ENCODE measurements at regions not wholly inside any gene's neighbourhood (a gene's known extent, or its start where the extent isn't known, plus 50 kb on each side); places are given as distances from the start of the nearest gene placed in this dataset.

DNA sequence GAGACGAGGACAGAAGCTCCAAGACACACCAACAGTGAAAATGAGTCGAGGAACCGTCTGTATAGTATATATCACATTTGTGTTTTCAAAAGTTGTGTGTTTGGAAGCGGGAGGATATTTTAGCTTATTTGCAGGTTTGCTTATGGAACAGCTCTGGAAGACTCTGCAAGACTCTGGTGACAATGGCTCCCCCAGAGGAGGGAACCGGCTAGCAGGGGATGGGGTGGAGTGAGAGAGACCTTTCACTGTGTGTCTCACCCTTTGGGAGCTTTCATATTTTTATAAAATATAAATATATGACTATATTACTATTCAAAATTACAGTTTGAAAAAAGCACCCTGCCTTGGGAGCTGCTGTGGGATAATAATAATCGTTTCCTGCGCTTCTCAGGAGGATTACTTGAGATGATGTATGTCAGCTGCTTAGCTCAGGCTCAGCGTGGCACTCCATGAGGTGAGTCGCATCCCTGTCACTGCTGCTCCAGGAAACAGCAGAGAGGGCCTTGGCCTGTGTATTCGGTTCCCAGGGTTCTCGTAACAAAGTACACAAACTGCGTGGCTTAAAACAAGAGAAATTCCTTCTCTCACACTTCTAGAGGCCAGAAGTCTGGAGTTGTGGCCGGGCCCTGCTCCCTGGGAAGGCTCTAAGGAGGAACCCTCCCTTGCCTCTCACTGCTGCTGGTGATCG lies 183.9 kb downstream of the FAM43A start:
- TF ChIP-seq RAD21 (IDR thresholded peaks at IDR 0.05; ENCODE audit: low read depth): no peak
- TF ChIP-seq TEAD4 (IDR thresholded peaks at IDR 0.05): no peak
- TF ChIP-seq CEBPB (IDR thresholded peaks at IDR 0.05): no peak
- TF ChIP-seq, protein P1, sequence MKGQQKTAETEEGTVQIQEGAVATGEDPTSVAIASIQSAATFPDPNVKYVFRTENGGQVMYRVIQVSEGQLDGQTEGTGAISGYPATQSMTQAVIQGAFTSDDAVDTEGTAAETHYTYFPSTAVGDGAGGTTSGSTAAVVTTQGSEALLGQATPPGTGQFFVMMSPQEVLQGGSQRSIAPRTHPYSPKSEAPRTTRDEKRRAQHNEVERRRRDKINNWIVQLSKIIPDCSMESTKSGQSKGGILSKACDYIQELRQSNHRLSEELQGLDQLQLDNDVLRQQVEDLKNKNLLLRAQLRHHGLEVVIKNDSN (IDR thresholded peaks at IDR 0.05): no peak
- TF ChIP-seq FOXM1 (IDR thresholded peaks at IDR 0.05; ENCODE audit: borderline replicate concordance, low read depth): no peak
- TF ChIP-seq, protein P2, sequence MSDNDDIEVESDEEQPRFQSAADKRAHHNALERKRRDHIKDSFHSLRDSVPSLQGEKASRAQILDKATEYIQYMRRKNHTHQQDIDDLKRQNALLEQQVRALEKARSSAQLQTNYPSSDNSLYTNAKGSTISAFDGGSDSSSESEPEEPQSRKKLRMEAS (IDR thresholded peaks at IDR 0.05): no peak
- TF ChIP-seq, protein P3, sequence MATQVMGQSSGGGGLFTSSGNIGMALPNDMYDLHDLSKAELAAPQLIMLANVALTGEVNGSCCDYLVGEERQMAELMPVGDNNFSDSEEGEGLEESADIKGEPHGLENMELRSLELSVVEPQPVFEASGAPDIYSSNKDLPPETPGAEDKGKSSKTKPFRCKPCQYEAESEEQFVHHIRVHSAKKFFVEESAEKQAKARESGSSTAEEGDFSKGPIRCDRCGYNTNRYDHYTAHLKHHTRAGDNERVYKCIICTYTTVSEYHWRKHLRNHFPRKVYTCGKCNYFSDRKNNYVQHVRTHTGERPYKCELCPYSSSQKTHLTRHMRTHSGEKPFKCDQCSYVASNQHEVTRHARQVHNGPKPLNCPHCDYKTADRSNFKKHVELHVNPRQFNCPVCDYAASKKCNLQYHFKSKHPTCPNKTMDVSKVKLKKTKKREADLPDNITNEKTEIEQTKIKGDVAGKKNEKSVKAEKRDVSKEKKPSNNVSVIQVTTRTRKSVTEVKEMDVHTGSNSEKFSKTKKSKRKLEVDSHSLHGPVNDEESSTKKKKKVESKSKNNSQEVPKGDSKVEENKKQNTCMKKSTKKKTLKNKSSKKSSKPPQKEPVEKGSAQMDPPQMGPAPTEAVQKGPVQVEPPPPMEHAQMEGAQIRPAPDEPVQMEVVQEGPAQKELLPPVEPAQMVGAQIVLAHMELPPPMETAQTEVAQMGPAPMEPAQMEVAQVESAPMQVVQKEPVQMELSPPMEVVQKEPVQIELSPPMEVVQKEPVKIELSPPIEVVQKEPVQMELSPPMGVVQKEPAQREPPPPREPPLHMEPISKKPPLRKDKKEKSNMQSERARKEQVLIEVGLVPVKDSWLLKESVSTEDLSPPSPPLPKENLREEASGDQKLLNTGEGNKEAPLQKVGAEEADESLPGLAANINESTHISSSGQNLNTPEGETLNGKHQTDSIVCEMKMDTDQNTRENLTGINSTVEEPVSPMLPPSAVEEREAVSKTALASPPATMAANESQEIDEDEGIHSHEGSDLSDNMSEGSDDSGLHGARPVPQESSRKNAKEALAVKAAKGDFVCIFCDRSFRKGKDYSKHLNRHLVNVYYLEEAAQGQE (IDR thresholded peaks at IDR 0.05; ENCODE audit: low read depth): no peak
- no peak for TF ChIP-seq EP300 (IDR thresholded peaks at IDR 0.05; ENCODE audit: borderline replicate concordance)

DNA sequence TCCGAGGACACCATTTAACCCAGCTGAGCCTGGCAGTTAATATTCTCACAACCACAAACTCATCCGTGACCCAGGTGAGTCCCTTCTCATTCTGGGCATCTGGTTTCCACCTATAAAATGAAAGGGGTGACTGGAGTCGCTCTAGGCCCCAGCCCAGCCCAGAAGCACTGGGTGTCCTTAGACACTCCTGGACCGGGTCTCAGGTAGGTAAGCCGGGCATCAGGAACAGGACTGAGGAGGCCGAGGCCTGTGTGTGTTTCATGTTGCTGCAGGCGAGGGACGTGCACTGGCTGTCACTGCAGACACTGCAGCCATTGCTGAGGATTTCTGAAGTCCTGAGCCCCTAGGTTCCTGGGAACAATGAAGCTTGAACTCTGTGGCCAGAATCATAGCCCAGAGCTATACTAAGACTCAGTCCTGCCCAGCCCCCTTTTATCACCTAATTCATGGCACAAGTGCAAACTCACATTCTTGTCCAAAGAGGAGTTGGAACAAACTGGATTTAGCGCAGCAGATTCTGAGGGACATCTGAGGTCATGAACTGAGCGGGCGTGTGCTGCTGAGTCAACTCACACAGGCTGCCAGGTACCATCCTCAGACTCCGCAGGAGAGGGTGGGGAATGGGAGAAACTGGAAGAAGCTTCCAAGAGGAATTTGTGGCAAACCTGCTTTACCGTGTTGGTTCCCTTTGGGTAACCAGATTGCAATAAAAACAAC lies 184.9 kb downstream of the FAM43A start:
- TF ChIP-seq YY1 (IDR thresholded peaks at IDR 0.05; ENCODE audit: low read depth) (no peak), RAD21 (IDR thresholded peaks at IDR 0.05; ENCODE audit: low read depth) (no peak), TEAD4 (IDR thresholded peaks at IDR 0.05) (no peak), CEBPB (IDR thresholded peaks at IDR 0.05) (no peak), EP300 (IDR thresholded peaks at IDR 0.05; ENCODE audit: borderline replicate concordance) (no peak), TAF1 (IDR thresholded peaks at IDR 0.05; ENCODE audit: low read depth) (no peak)
- TF ChIP-seq, protein P1 (IDR thresholded peaks at IDR 0.05): no peak

DNA sequence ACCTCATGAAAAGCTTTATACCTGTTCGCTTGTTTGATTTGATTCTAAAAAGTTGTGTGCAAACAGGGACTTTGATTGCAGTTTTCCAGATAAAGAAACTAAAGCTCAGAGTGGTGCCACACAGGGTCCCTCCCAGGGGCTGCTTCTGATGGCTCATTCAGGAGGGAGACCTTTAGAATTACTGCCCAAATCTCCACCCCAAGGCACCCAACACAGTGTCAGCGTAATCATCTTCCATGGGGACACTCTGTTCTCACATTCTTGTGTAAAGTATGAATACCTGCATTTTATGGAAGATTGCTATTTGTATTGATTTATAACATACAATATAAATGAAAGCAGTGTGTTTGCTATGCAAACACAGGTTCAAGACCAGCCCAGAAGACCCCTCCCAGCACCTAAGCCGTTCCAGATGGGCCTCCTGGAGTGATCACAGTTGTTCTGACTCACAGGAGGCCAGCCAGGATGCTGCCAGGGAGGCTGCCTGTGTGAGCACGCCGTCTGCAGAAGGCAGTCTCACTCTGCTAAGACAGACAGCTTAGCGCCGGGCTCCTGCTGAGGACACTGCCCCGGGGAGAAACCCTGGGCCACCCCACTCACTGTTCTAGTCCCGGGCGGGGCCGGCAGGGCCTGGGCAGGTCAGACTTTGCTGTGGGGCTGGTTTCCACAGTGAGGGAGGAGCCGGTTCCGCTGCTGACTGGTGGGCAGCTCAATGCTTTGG lies 185.6 kb downstream of the FAM43A start:
- TF ChIP-seq ZBTB7A (IDR thresholded peaks at IDR 0.05; ENCODE audit: low read depth) (peak; percentile 72), EGR1 (IDR thresholded peaks at IDR 0.05) (peak; percentile 29; the same call in 1 of the 2 replicates), FOXM1 (IDR thresholded peaks at IDR 0.05; ENCODE audit: borderline replicate concordance, low read depth) (no peak), TAF1 (IDR thresholded peaks at IDR 0.05; ENCODE audit: low read depth) (no peak), RAD21 (IDR thresholded peaks at IDR 0.05; ENCODE audit: low read depth) (peak; percentile 35), TCF12 (IDR thresholded peaks at IDR 0.05; ENCODE audit: low read depth) (peak; percentile 73)
- TF ChIP-seq, protein P2 (IDR thresholded peaks at IDR 0.05): peak; percentile 37; the same call in 1 of the 2 replicates

DNA sequence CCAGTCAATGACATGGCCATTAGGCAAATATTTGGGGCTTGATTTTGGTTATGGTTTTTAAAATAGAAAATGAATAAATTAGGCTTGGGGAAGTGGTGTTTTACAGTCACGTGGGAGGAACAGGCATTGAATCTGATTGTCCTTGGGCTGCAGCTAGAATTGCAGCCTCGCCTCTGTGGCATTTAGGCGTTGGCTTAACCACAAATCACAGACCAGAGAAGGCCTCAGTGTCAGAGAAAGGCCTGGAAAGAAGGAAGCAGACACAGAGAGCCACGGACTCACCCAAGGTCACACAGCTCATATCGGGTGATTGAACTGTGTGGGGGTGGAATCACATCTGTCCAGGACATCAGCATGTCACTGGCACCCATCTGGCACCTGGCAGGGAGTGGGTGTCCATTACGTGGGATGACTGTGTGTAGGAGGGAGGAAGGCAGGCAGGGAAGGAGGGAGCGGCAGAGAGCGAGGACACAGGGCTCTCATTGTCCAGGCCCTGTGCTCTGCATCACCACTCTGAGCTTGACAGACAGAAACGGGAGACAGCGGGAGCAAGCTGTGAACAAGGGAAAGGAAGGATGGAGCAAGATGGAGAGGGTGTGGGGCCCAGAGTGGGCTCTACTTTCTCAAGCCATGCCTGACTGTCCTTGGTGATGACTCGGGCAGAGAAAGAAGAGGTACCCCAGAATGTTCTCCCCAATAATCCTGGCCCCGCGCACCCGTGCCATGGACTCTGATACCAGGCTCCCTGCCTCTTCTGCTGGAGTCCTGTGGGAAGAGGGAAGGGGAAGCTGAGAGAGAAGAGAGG lies 186.4 kb downstream of the FAM43A start:
- TF ChIP-seq, protein P2 (IDR thresholded peaks at IDR 0.05): peak; percentile 6; the same call in 1 of the 2 replicates
- TF ChIP-seq EP300 (IDR thresholded peaks at IDR 0.05; ENCODE audit: borderline replicate concordance) (no peak), RAD21 (IDR thresholded peaks at IDR 0.05; ENCODE audit: low read depth) (no peak), FOXM1 (IDR thresholded peaks at IDR 0.05; ENCODE audit: borderline replicate concordance, low read depth) (no peak)
- TF ChIP-seq, protein P1 (IDR thresholded peaks at IDR 0.05): peak; percentile 76

DNA sequence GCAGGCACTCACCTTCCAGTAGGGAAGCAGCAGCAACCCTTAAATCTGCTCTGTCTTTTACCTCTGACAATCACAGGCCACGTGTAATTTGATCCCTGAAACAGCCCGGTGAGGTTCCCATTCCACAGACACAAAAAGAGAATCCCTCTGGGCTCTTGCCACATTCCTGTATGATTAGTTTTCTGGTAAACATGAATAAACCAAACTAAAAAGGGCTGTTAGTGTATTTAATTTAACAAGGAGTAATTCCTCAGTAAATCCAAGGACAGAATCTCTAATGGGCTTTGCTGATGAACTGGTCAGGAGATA lies 186.9 kb downstream of the FAM43A start:
- no peak for TF ChIP-seq FOXM1 (IDR thresholded peaks at IDR 0.05; ENCODE audit: borderline replicate concordance, low read depth)
- TF ChIP-seq CREB1 (IDR thresholded peaks at IDR 0.05; ENCODE audit: low read depth): no peak
- no peak for TF ChIP-seq EGR1 (IDR thresholded peaks at IDR 0.05)
- no peak for TF ChIP-seq ZBTB7A (IDR thresholded peaks at IDR 0.05; ENCODE audit: low read depth)
- TF ChIP-seq TAF1 (IDR thresholded peaks at IDR 0.05; ENCODE audit: low read depth): no peak
- TF ChIP-seq, protein P3 (IDR thresholded peaks at IDR 0.05; ENCODE audit: low read depth): no peak
- TF ChIP-seq, protein P1 (IDR thresholded peaks at IDR 0.05): no peak
- TF ChIP-seq RAD21 (IDR thresholded peaks at IDR 0.05; ENCODE audit: low read depth): no peak
- no peak for TF ChIP-seq CEBPB (IDR thresholded peaks at IDR 0.05)
- TF ChIP-seq NFIC (IDR thresholded peaks at IDR 0.05): no peak
- TF ChIP-seq, protein P2 (IDR thresholded peaks at IDR 0.05): no peak
- TF ChIP-seq TEAD4 (IDR thresholded peaks at IDR 0.05): no peak
- TF ChIP-seq TCF12 (IDR thresholded peaks at IDR 0.05; ENCODE audit: low read depth): no peak
- no peak for TF ChIP-seq YY1 (IDR thresholded peaks at IDR 0.05; ENCODE audit: low read depth)
- no peak for TF ChIP-seq EP300 (IDR thresholded peaks at IDR 0.05; ENCODE audit: borderline replicate concordance)
